Esophagus squamous epithelium (tissue), 4 donors: ENCODE measurements at regions not wholly inside any gene's neighbourhood (a gene's known extent, or its start where the extent isn't known, plus 50 kb on each side); places are given as distances from the start of the nearest gene placed in this dataset.

Source experiments
- CTCF ChIP-seq, 6 experiments: fragments of 450-650 bp in 4 of 6; fragments of 200-600 bp in 2 of 6; sonication (generic) in 2 of 6; IDR thresholded peaks; one replicate each; pipeline ENCODE4 v1.5.1; 2016 to 2019; ENCODE audit warnings: antibody characterized with exemption in 6 of 6, mild to moderate bottlenecking in 4 of 6, moderate library complexity in 4 of 6
- POLR2A ChIP-seq, 4 donors: fragments of 450-650 bp; IDR thresholded peaks; one replicate each; pipeline ENCODE4 v1.6.1; 2017; ENCODE audit warnings: antibody characterized with exemption in 4 of 4, mild to moderate bottlenecking in 4 of 4, moderate library complexity in 3 of 4

GRCh38 chr6:114432400-114432799 is 89.6 kb upstream of the HS3ST5 start:
- TF ChIP-seq POLR2A (IDR thresholded peaks at IDR 0.05) (no peak), CTCF (IDR thresholded peaks at IDR 0.05) (no peak)
